NOMO-1 treated with dmso at 0.1 percent for 144 hours (cell line): ENCODE measurements at regions not wholly inside any gene's neighbourhood (a gene's known extent, or its start where the extent isn't known, plus 50 kb on each side); places are given as distances from the start of the nearest gene placed in this dataset.

ENCODE experiments used
- DNase-seq: peaks from one replicate; lab custom pipeline; 2025; ENCODE audit not compliant: unreplicated experiment; lab: John Stamatoyannopoulos, UW

DNA sequence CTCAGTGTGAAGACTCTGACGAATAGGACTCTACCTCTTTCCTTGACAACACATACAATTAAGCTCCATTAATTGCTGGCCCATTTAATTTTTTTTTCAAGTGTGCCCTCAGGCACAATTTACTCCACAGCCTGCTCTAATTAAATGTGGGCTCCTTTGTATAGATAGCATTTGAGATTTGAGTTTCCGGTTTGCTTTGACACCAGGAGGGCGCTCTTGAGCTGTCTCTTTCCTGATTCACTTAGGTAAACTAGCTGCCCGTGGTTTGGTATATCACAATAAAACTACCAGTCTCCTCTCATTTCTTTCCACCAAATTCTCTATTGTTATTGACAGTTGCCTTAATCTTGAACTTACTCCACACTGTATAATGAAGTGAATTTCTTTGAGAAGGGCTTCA, 666.0 kb downstream of the DSC3 start:
- DNase-seq = no peak

GRCh38 chr18:30361864-30362540, 680.5 kb downstream of the DSC3 start:
- DNase-seq = no peak

DNA sequence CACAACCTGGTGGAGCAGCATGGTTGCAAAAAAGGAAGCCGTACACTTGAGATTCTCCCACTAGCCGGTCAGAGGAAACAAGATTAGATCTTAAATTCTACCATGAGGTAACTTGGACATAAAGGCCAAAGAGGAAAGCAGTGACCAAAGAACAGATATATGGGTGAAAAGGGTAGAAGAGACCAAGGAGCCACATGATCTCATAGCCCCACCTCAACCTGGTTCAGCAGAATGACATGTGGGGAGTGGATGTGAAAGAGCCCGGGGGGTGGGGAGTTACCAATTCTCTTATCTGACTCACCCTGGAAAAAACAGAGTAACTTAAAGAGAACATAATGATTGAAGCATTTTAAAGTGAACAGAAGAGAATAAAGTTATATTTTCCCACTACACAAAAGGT, 683.0 kb downstream of the DSC3 start:
- DNase-seq = no peak

- DNase-seq = peak; percentile 60
Observed at GRCh38 chr18:30358555-30358954, 684.0 kb downstream of the DSC3 start.

DNA sequence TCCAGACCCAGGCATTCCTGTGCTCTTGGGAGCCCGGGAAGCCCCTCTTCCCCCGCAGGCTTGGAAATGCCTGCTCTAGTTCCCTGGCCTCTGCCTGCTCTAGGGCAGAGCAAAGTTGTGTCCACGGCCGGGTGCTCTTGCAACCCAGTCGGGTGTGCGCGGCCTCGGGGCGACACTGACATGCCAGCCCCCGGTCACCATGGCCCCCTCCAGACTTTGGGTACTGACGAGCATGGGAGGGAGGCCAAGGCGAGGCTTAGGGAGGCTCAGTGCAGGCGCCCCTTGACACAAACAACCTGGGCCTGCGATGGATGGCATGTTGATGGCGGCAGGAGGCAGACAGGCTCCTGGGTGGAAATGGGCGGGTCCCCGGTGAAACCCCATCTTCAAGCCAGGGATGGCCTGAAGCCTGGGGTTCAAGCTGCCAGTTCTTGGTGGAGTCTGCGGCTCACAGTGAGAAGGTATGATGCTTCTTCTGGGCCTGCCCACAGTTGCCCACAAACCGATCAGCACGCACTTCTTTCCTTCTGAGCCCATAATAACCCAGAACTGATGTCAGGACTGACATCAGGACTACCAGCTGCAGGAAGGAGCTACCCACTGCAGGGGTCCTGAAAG, 689.9 kb downstream of the DSC3 start:
- DNase-seq = no peak

DNA sequence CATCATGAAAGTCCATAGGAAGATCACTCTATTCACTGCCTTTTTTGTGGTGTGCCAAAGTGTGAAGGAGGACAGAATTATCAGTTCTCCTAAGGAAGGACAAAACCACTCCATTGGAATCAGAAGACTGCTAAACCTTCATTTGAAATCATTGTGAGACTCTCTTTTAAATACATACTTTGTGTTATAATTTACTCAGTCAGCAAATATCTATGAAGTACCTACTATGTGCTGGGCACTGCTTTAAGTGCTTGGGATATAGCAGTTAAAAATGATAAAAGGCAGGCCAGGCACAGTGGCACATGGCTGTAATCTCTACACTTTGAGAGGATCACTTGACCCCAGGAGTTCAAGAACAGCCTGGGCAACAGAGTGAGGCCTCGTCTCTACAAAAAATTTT, 692.3 kb downstream of the DSC3 start:
- no peak for DNase-seq

DNA sequence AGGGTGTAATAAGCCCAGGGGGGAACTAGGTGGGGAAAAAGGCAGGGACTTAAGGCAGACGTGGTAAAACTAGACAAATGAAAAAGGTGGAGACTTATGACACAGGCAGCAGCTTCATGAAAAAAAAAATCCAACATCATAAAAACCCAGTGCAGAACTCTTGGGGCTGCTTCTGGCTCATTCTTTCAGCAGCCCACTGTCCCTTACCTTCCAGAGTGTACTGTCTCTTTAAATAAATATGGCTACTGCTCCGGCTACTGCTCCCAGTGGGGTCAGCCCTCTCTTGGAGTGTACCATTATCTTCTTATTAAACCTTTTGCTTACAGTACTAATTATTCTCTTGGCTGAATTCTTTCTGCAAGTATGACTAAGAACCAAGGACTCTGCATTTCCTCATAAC, 699.5 kb downstream of the DSC3 start:
- DNase-seq = no peak

- DNase-seq = no peak
Observed at GRCh38 chr18:30342675-30343074, 699.9 kb downstream of the DSC3 start.

DNA sequence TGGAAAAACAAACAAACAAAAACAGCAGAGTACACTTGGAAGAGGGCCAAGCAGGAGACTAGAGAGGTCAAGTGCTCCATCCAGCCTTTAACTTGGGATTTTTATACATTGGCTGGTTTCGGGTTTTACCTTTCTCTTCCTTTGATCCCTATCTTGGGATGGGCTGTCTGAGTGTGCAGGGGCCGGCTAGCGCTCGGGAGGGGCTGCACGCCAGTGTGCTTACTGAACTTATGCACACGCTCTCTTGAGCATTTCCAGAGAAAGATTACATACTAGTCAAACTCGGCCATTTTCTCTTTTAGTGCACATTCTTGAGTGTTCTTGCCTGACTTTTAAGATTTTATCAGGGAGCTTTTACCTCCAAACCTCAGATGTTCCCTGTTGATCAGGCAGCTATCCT, 707.8 kb downstream of the DSC3 start:
- DNase-seq = no peak

GRCh38 chr18:30333310-30333709, 709.2 kb downstream of the DSC3 start:
- DNase-seq = no peak

DNA sequence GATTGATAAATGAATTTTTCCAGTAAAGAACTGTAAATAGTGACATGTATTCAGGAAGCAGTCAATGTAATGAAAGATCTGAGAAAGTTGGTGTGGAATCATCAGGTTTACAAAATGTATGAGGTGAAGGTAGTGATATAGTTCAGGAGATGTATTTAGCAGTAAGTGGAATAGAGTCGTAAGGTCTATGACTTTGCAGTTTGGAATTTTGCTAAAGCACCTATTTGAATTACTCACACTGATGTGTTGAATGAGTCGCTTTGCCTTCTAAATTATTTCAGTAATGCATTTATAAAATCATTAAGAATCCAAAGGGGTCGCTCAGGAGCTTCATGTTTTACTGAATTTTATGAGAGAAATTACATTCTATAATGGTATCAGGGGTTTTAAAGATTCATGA, 713.7 kb downstream of the DSC3 start:
- no peak for DNase-seq

- DNase-seq = no peak
Observed at GRCh38 chr18:30302181-30302580, 740.4 kb downstream of the DSC3 start.

DNA sequence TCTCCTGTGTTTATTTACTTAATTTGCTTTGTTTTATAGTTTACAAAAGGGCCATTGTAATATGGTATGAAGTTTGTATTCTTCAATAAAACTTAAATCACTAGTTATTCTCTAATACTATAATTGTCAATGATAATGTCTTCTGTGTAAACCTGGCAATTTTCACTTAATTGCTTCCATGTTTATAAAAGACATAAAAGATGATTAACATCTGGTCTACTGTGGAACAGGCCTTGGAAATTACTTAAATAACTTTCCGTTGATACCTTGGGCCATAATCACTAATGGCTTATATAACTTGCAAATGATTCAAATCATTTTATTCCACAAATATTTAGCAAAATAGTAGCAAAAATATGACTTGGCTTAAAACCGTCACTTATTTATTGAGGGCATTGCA, 743.8 kb downstream of the DSC3 start:
- DNase-seq = no peak

DNA sequence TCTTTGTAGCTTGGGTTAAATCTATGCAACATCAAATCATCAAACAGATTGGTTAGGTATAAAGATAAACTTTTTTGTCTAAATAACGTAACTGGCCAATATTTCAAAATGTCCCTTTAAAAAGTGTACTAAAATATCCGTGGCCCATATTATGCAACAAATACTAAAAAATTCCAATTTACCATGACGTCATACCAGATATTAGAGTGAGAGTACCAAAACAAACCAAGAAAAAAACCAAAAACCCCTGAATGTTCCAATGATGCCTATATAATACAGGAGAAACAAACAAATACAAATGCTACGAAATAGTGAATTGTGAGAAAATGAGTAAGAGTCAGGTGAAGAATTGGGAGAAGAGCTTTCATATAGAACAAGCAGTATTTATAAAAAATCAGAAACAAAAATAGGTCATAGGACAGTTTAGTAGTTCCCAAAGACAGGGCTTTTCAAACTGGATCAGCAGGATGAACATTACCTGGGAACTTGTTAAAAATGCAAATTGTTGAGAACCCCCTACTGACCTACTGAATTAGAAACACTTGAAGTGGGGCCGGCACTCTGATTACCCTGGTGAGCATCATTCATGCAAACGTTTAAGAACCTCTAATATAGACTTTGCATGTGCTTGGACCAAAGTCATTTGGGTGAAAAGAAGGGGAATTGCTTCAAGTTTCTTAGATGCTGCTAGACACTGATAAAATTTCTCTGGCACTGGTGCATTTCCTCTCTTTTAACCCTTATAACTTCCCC, 753.7 kb downstream of the DSC3 start:
- DNase-seq = no peak

- no peak for DNase-seq
Observed at GRCh38 chr18:30280861-30281470, 761.6 kb downstream of the DSC3 start.

GRCh38 chr18:30280186-30280585, 762.4 kb downstream of the DSC3 start:
- DNase-seq = no peak

DNA sequence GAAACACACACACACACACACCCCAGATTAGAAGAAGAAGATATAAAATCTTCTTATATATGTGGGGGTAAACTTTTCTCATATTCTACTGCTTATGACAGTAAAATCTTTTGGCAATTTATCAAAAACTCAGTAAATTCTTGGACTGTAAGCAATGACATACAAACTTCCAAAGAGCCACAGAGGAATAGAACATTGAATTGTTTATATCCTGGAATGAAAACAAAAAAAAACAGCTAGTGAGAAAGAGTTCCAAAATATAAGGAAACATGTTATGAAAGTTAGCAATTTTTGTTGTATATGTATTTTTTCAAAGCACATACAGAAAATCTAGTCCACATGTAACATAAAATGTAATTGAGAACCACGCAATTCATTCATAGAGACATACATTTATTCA, 764.9 kb downstream of the DSC3 start:
- DNase-seq = no peak

- DNase-seq = no peak
Observed at GRCh38 chr18:30271716-30272115, 770.8 kb downstream of the DSC3 start.

DNA sequence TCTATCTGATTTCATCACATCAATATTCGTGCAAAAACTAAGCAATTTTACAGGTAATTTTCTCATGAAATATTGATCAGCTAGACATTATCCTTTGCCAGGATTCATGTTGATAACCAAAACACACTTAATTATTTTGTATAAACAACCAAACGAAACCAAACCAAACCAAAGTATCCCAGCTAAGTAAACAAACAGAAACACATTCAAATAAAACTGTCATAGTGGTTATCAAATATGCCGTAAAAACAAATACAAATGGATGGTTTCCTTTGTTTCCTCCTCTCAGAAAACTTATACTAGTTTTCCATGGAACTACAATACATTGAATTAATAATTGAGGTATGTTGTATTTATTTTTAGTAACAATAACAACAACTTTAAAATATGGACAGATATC, 777.4 kb downstream of the DSC3 start:
- DNase-seq = no peak

DNA sequence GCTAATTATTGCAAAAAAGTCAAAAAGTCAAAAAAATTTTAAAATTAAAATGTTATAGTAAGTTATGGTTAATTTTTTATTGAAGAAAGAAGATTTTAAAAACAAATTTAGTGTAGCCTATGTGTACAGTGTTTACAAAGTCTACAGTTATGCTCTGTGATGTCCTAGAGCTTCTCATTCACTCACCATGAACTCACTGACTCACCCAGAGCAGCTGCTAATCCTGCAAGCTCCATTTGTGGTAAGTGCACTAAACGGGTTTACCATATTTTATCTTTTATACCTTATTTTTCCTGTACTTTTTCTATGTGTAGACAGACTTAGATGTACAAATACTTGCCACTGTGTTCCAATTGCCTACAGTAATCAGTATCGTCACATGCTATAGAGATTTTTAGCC, 788.2 kb downstream of the DSC3 start:
- no peak for DNase-seq

- no peak for DNase-seq
Observed at GRCh38 chr18:30248056-30248455, 794.5 kb downstream of the DSC3 start.
